GM12874 (cell line): ENCODE measurements at regions not wholly inside any gene's neighbourhood (a gene's known extent, or its start where the extent isn't known, plus 50 kb on each side); places are given as distances from the start of the nearest gene placed in this dataset.

Experiments used
- TF ChIP-seq, protein P1 (sequence below): IDR thresholded peaks from 2 replicates; pipeline ENCODE4 v1.5.1; 2011; ENCODE audit warnings: low read depth, mild to moderate bottlenecking, control low read depth, low read length, moderate library complexity; ENCODE audit not compliant: insufficient read depth

GRCh38 chr3:159026510-159026909, 224.7 kb downstream of the MFSD1 start:
- TF ChIP-seq, protein P1, sequence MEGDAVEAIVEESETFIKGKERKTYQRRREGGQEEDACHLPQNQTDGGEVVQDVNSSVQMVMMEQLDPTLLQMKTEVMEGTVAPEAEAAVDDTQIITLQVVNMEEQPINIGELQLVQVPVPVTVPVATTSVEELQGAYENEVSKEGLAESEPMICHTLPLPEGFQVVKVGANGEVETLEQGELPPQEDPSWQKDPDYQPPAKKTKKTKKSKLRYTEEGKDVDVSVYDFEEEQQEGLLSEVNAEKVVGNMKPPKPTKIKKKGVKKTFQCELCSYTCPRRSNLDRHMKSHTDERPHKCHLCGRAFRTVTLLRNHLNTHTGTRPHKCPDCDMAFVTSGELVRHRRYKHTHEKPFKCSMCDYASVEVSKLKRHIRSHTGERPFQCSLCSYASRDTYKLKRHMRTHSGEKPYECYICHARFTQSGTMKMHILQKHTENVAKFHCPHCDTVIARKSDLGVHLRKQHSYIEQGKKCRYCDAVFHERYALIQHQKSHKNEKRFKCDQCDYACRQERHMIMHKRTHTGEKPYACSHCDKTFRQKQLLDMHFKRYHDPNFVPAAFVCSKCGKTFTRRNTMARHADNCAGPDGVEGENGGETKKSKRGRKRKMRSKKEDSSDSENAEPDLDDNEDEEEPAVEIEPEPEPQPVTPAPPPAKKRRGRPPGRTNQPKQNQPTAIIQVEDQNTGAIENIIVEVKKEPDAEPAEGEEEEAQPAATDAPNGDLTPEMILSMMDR = no peak

- TF ChIP-seq, protein P1 = no peak
Measured at GRCh38 chr3:159028706-159029105, 226.9 kb downstream of the MFSD1 start.

GRCh38 chr3:159029306-159030026, 227.6 kb downstream of the MFSD1 start:
- TF ChIP-seq, protein P1 = no peak

- TF ChIP-seq, protein P1 = no peak
Measured at GRCh38 chr3:159030138-159030670, 228.3 kb downstream of the MFSD1 start.

DNA sequence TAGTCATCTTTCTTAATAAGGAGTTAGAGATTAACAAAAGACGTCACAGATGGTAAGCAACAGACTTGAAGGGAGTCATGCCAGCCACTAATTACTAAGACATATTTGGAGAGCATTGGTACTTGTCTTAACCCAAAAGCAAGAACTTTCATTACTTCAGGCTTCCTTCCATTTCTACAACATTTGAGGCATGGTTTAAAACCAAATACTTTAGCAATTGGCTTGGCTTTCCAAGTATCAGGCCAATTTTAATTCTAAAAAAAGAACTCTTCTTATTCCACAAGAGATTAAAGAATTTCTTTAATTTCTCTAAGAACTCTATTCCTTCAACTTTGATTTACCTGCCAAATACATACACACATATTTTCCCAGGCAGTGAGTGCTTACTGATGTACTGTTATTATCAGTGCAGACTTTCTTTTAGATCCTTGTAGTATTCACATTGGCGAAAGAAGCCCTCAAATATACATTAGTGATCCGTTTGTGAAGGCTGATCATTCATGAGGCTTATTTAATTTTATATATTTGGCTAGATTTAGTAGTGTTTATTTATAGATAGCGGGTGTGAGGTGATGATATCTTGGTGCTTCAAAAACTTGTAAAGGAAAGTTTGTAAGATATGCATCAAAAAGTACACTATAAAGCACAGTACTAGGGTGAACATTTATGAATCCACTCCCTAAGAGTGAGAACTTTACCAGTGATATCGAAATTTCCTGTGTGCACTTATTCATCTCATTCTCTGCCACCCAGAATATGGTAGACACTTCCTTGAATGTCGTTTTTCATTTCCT, 229.2 kb downstream of the MFSD1 start:
- TF ChIP-seq, protein P1 = no peak

DNA sequence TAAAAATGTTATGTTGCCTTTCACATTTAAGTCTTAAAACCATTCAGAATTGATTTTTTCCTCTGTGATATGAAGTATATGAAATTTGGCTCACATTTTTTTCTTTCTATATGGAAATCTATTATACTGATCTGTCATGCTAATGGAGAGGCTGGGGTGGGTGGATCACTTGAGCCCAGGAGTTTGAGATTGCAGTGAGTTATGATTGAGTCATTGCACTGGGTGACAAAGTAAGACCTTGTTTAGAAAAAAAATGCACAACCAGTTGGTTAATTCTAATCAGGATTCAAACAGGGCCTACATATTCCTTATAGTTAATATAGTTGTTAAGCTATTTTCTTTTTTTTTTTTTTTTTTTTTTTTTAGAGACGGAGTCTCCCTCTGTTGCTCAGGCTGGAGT, 230.5 kb downstream of the MFSD1 start:
- TF ChIP-seq, protein P1 = no peak

GRCh38 chr3:159038405-159038804, 236.6 kb downstream of the MFSD1 start:
- TF ChIP-seq, protein P1 = no peak
